A673 (cell line): ENCODE measurements at regions not wholly inside any gene's neighbourhood (a gene's known extent, or its start where the extent isn't known, plus 50 kb on each side); places are given as distances from the start of the nearest gene placed in this dataset.

Experiments
- BruUV-seq: library from RNA; stranded (reverse); fragments of 400-500 nt; replicated peaks from 2 replicates; lab custom pipeline; 2021; lab: Mats Ljungman, UMichigan
- CTCF ChIA-PET: fragments of 300-600 bp; sonication (Branson Sonifier 250); formaldehyde crosslinking; loops from one replicate; lab custom pipeline; 2022; ENCODE audit warnings: antibody characterized with exemption; lab: Charles Lee
- POLR2A ChIA-PET: fragments of 300-600 bp; sonication (Branson Sonifier 250); formaldehyde crosslinking; loops from one replicate; lab custom pipeline; 2022; ENCODE audit warnings: antibody characterized with exemption; ENCODE audit not compliant: low non-redundant PET; lab: Charles Lee
- DNase-seq: peaks from one replicate; pipeline ENCODE4 v3.0.0-alpha.2; 2015; ENCODE audit warnings: low spot score
- H3K27ac ChIP-seq: fragments of 200-600 bp; sonication (generic); 2 replicates; pipeline ENCODE4 v1.5.1; 2016; ENCODE audit warnings: mixed run types, low read depth, mild to moderate bottlenecking, mixed read lengths, antibody characterized with exemption, low read length; ENCODE audit not compliant: poor library complexity, severe bottlenecking
- H3K27me3 ChIP-seq: fragments of 200-600 bp; sonication (generic); replicated peaks from 2 replicates; pipeline ENCODE4 v1.6.1; 2017; ENCODE audit warnings: mixed run types, low read depth, mild to moderate bottlenecking, mixed read lengths, antibody characterized with exemption, low read length; ENCODE audit not compliant: insufficient read depth, poor library complexity
- H3K36me3 ChIP-seq: fragments of 200-600 bp; sonication (generic); 2 replicates; pipeline ENCODE4 v1.6.1; 2016; ENCODE audit warnings: mixed run types, mild to moderate bottlenecking, mixed read lengths, antibody characterized with exemption, low read length; ENCODE audit not compliant: insufficient read depth, poor library complexity, severe bottlenecking
- H3K4me1 ChIP-seq: fragments of 200-600 bp; sonication (generic); 2 replicates; pipeline ENCODE4 v1.6.1; 2017; ENCODE audit warnings: mixed run types, mild to moderate bottlenecking, mixed read lengths, antibody characterized with exemption, low read length; ENCODE audit not compliant: insufficient read depth, poor library complexity, severe bottlenecking
- H3K4me3 ChIP-seq: fragments of 200-600 bp; sonication (generic); 2 replicates; pipeline ENCODE4 v1.5.1; 2016; ENCODE audit warnings: low read depth, mixed run types, mild to moderate bottlenecking, mixed read lengths, low read length; ENCODE audit not compliant: poor library complexity, severe bottlenecking
- H3K9me3 ChIP-seq: fragments of 200-600 bp; sonication (generic); 2 replicates; pipeline ENCODE4 v1.6.1; 2016; ENCODE audit warnings: mixed run types, low read depth, mild to moderate bottlenecking, mixed read lengths, antibody characterized with exemption, low read length; ENCODE audit not compliant: poor library complexity, severe bottlenecking
- CTCF ChIP-seq: fragments of 300-800, 200-600 bp; sonication (generic); conservative IDR thresholded peaks from 2 replicates; pipeline ENCODE4 v1.5.1; 2017; ENCODE audit warnings: low read depth, mild to moderate bottlenecking, antibody characterized with exemption, low read length, moderate library complexity, mixed read lengths
- EZH2 ChIP-seq: fragments of 200-600 bp; sonication (generic); IDR thresholded peaks from 2 replicates; pipeline ENCODE4 v1.6.1; 2017; ENCODE audit warnings: borderline replicate concordance, low read depth, mild to moderate bottlenecking, mixed read lengths, antibody characterized with exemption, low read length; ENCODE audit not compliant: poor library complexity, severe bottlenecking
- intact Hi-C: fragments of 100-400 bp; cut with micrococcal nuclease; formaldehyde crosslinking; loops from one replicate; pipeline ENCODE4 v1.10.0; 2022; ENCODE audit not compliant: unreplicated experiment

GRCh38 chr5:4197151-4197550 lies 601.5 kb downstream of the IRX1 start:
- Histone ChIP-seq H3K9me3 (no peaks in the 10 kb centered on the region), H3K36me3 (no peaks in the 10 kb centered on the region), H3K4me1 (no peaks in the 10 kb centered on the region), H3K27me3 (no peaks in the 10 kb centered on the region), H3K4me3 (no peak overlapping the region), H3K27ac (no peak overlapping the region)
- POLR2A ChIA-PET: no interaction called here
- intact Hi-C loops: no loop called here
- DNase-seq: no peak
- TF ChIP-seq EZH2: no peak
- no peak for TF ChIP-seq CTCF
- CTCF ChIA-PET: no interaction called here
- BruUV-seq: no TSS peak

GRCh38 chr5:4198461-4198860 lies 602.8 kb downstream of the IRX1 start:
- intact Hi-C loops: no loop called here
- ChIA-PET POLR2A (no interaction called here), CTCF (no interaction called here)
- no peak for DNase-seq
- no peak overlapping the region for H3K27ac ChIP-seq
- H3K9me3 ChIP-seq: no peaks in the 10 kb centered on the region
- H3K27me3 ChIP-seq: no peaks in the 10 kb centered on the region
- H3K4me1 ChIP-seq: no peaks in the 10 kb centered on the region
- TF ChIP-seq CTCF (no peak), EZH2 (no peak)
- H3K4me3 ChIP-seq: no peak overlapping the region
- BruUV-seq: no TSS peak
- H3K36me3 ChIP-seq: no peaks in the 10 kb centered on the region

- DNase-seq: no peak
- BruUV-seq: no TSS peak
- TF ChIP-seq CTCF (no peak), EZH2 (no peak)
- H3K9me3 ChIP-seq: no peaks in the 10 kb centered on the region
- POLR2A ChIA-PET: no interaction called here
- CTCF ChIA-PET: no interaction called here
- H3K4me3 ChIP-seq: no peak overlapping the region
- no peaks in the 10 kb centered on the region for H3K36me3 ChIP-seq
- no peaks in the 10 kb centered on the region for H3K4me1 ChIP-seq
- intact Hi-C loops: no loop called here
- no peaks in the 10 kb centered on the region for H3K27me3 ChIP-seq
- H3K27ac ChIP-seq: no peak overlapping the region
These were observed 603.6 kb downstream of the IRX1 start for GRCh38 chr5:4199049-4199841.
